GM21576 (cell line): ENCODE measurements at regions not wholly inside any gene's neighbourhood (a gene's known extent, or its start where the extent isn't known, plus 50 kb on each side); places are given as distances from the start of the nearest gene placed in this dataset.
"Not testable (repeated sequence)": the region's sequence is repeated elsewhere in the genome, so short reads cannot be mapped to it uniquely, and the experiment has no call there.

ENCODE experiments used
- ATAC-seq: cut with Tn5 transposase; IDR thresholded peaks from one replicate; pipeline ENCODE4 v1.9.1; 2021; ENCODE audit warnings: mild to moderate bottlenecking, moderate library complexity; ENCODE audit not compliant: unreplicated experiment

- no peak for ATAC-seq
These were observed 74.7 kb upstream of the DLG1 start for GRCh38 chr3:197373096-197373495.

- no peak for ATAC-seq
These were observed 73.7 kb upstream of the DLG1 start for GRCh38 chr3:197372047-197372661.

GRCh38 chr3:197371591-197372046 is 73.2 kb upstream of the DLG1 start:
- no peak for ATAC-seq

- no peak for ATAC-seq
These were observed 71.1 kb upstream of the DLG1 start for GRCh38 chr3:197369545-197369944.

- no peak for ATAC-seq
These were observed 70.4 kb upstream of the DLG1 start for GRCh38 chr3:197368821-197369220.

- ATAC-seq: no peak
These were observed 69.9 kb upstream of the DLG1 start for GRCh38 chr3:197368330-197368729.

- no peak for ATAC-seq
These were observed 68.8 kb upstream of the DLG1 start for GRCh38 chr3:197367081-197367780.

GRCh38 chr3:197366301-197367044 is 68.1 kb upstream of the DLG1 start:
- no peak for ATAC-seq

- ATAC-seq: no peak
These were observed 67.2 kb upstream of the DLG1 start for GRCh38 chr3:197365586-197365985.

- no peak for ATAC-seq
These were observed 66.1 kb upstream of the DLG1 start for GRCh38 chr3:197364410-197365071.

GRCh38 chr3:197363553-197364409 is 65.4 kb upstream of the DLG1 start:
- no peak for ATAC-seq

- ATAC-seq: no peak
These were observed 63.7 kb upstream of the DLG1 start for GRCh38 chr3:197362081-197362480.

GRCh38 chr3:197360095-197360494 is 61.7 kb upstream of the DLG1 start:
- not testable (repeated sequence) for ATAC-seq

GRCh38 chr3:197359476-197359875 is 61.1 kb upstream of the DLG1 start:
- ATAC-seq: not testable (repeated sequence)

GRCh38 chr3:197356741-197357140 is 58.3 kb upstream of the DLG1 start:
- ATAC-seq: no peak

GRCh38 chr3:197356275-197356674 is 57.9 kb upstream of the DLG1 start:
- no peak for ATAC-seq

- ATAC-seq: no peak
These were observed 57.3 kb upstream of the DLG1 start for GRCh38 chr3:197355713-197356112.

GRCh38 chr3:197354568-197355001 is 56.2 kb upstream of the DLG1 start:
- no peak for ATAC-seq

GRCh38 chr3:197353867-197354567 is 55.6 kb upstream of the DLG1 start:
- no peak for ATAC-seq
